T-cell (primary cell): ENCODE measurements at regions not wholly inside any gene's neighbourhood (a gene's known extent, or its start where the extent isn't known, plus 50 kb on each side); places are given as distances from the start of the nearest gene placed in this dataset.

Source experiments
- ATAC-seq, 4 experiments: fragments of 200-7000 bp in 3 of 4; fragments of 150-1000 bp in 1 of 4; cut with Tn5 transposase; replicated peaks in 1 of 4; 1 replicate in 3 of 4; 2 replicates in 1 of 4; pipeline ENCODE4 v1.10.0; 2021; ENCODE audit warnings: moderate library complexity in 3 of 4, mild to moderate bottlenecking in 2 of 4, moderate number of reproducible peaks in 1 of 4
- CTCF ChIA-PET, 2 donors: fragments of 300-600 bp; sonication (Branson Sonifier 250); formaldehyde crosslinking; loops; one replicate each; lab custom pipeline; 2022; ENCODE audit warnings: antibody characterized with exemption in 2 of 2; lab: Charles Lee
- POLR2A ChIA-PET, 2 donors: fragments of 300-600 bp; sonication (Branson Sonifier 250); formaldehyde crosslinking; loops; one replicate each; lab custom pipeline; 2022; ENCODE audit warnings: antibody characterized with exemption in 2 of 2; lab: Charles Lee
- DNase-seq, 35 experiments: peaks; one replicate each; pipeline versions ENCODE4 v3.0.0 to v3.0.0-alpha.2; 2013 to 2023
- H3K27ac ChIP-seq: one replicate; pipeline ENCODE4 v1.5.1; 2013; ENCODE audit warnings: low read length
- H3K27me3 ChIP-seq, 2 experiments: replicated peaks in 1 of 2; 1 replicate in 1 of 2; 2 replicates in 1 of 2; pipeline versions ENCODE4 v1.6.1 to v1.7.0; 2013; ENCODE audit warnings: low read length in 1 of 2, mixed read lengths in 1 of 2; ENCODE audit not compliant: control insufficient read depth in 2 of 2, insufficient read depth in 2 of 2; ENCODE audit errors: extremely low read depth in 1 of 2
- H3K36me3 ChIP-seq, 2 donors: 1 replicate in 1 of 2; 2 replicates in 1 of 2; pipeline versions ENCODE4 v1.6.1 to v1.7.0; 2013; ENCODE audit warnings: low read length in 1 of 2; ENCODE audit not compliant: control insufficient read depth in 2 of 2, insufficient read depth in 1 of 2; ENCODE audit errors: extremely low read depth in 1 of 2
- H3K4me1 ChIP-seq, 2 experiments: 1 replicate in 1 of 2; 2 replicates in 1 of 2; pipeline versions ENCODE4 v1.6.1 to v1.7.0; 2013; ENCODE audit warnings: low read length in 2 of 2, mixed read lengths in 1 of 2; ENCODE audit not compliant: insufficient read depth in 2 of 2, control insufficient read depth in 1 of 2; ENCODE audit errors: extremely low read depth in 1 of 2
- H3K4me3 ChIP-seq, 2 donors: 1 replicate in 1 of 2; 2 replicates in 1 of 2; pipeline versions ENCODE4 v1.5.1 to v1.7.0; 2013; ENCODE audit warnings: mild to moderate bottlenecking in 2 of 2, low read length in 1 of 2, moderate library complexity in 1 of 2; ENCODE audit not compliant: control insufficient read depth in 1 of 2; ENCODE audit errors: extremely low read depth in 1 of 2
- H3K9me3 ChIP-seq: 2 replicates; pipeline ENCODE4 v1.7.0; 2013
- H3K27ac Mint-ChIP-seq, 2 donors: one replicate each; pipeline ENCODE4 v1.8.0; 2020 to 2021; ENCODE audit warnings: mild to moderate bottlenecking in 2 of 2, mixed read lengths in 2 of 2
- H3K27me3 Mint-ChIP-seq, 2 donors: one replicate each; pipeline ENCODE4 v1.8.0; 2021 to 2022; ENCODE audit warnings: mixed read lengths in 2 of 2
- H3K36me3 Mint-ChIP-seq: one replicate; pipeline ENCODE4 v1.8.0; 2021; ENCODE audit warnings: mixed read lengths
- H3K4me1 Mint-ChIP-seq, 3 donors: one replicate each; pipeline ENCODE4 v1.8.0; 2020 to 2022; ENCODE audit warnings: mixed read lengths in 3 of 3, mild to moderate bottlenecking in 1 of 3
- H3K4me3 Mint-ChIP-seq, 3 donors: one replicate each; pipeline ENCODE4 v1.8.0; 2020 to 2022; ENCODE audit warnings: mild to moderate bottlenecking in 3 of 3, mixed read lengths in 3 of 3, moderate library complexity in 3 of 3
- H3K9me3 Mint-ChIP-seq, 3 donors: one replicate each; pipeline ENCODE4 v1.8.0; 2020 to 2022; ENCODE audit warnings: mixed read lengths in 3 of 3
- WGBS: methylation state at CpG from one replicate; pipeline ENCODE4 v1.1.5; 2013; ENCODE audit warnings: missing lambda C conversion rate; ENCODE audit not compliant: insufficient coverage; 5-methylcytosine and 5-hydroxymethylcytosine counted together

- no peak overlapping the region for H3K4me3 Mint-ChIP-seq
- CTCF ChIA-PET: no interaction called here
- H3K9me3 ChIP-seq: no peaks in the 10 kb centered on the region
- H3K4me3 ChIP-seq: no peak overlapping the region
- 88% methylated on average over 5 of the region's 9 CpGs for WGBS
- ATAC-seq: no peak
- no peaks in the 10 kb centered on the region for H3K36me3 ChIP-seq
- H3K27me3 Mint-ChIP-seq: peaks cover 0 to 2% of the 10 kb centered on the region in 2 donors
- H3K4me1 ChIP-seq: no peaks in the 10 kb centered on the region
- H3K27ac ChIP-seq: no peak overlapping the region
- no peaks in the 10 kb centered on the region for H3K4me1 Mint-ChIP-seq
- H3K27me3 ChIP-seq: peaks cover 0 to 2% of the 10 kb centered on the region in 2 experiments
- no peak overlapping the region for H3K27ac Mint-ChIP-seq
- no peak for DNase-seq
- POLR2A ChIA-PET: no interaction called here
- no peaks in the 10 kb centered on the region for H3K9me3 Mint-ChIP-seq
- H3K36me3 Mint-ChIP-seq: no peaks in the 10 kb centered on the region
These were observed 165.7 kb upstream of the AFDN start for GRCh38 chr6:167660944-167661551.

- Histone ChIP-seq H3K4me1 (no peaks in the 10 kb centered on the region), H3K36me3 (no peaks in the 10 kb centered on the region), H3K9me3 (no peaks in the 10 kb centered on the region), H3K4me3 (no peak overlapping the region), H3K27ac (no peak overlapping the region), H3K27me3 (peaks cover 0 to 2% of the 10 kb centered on the region in 2 experiments)
- no peak for ATAC-seq
- H3K27ac Mint-ChIP-seq: no peak overlapping the region
- no peaks in the 10 kb centered on the region for H3K36me3 Mint-ChIP-seq
- CTCF ChIA-PET: no interaction called here
- no peak overlapping the region for H3K4me3 Mint-ChIP-seq
- 70% methylated on average over 2 of the region's 8 CpGs for WGBS
- POLR2A ChIA-PET: no interaction called here
- peaks cover 0 to 3% of the 10 kb centered on the region in 2 donors for H3K27me3 Mint-ChIP-seq
- H3K9me3 Mint-ChIP-seq: no peaks in the 10 kb centered on the region
- H3K4me1 Mint-ChIP-seq: no peaks in the 10 kb centered on the region
- no peak for DNase-seq
These were observed 165.1 kb upstream of the AFDN start for GRCh38 chr6:167661552-167662044.

DNA sequence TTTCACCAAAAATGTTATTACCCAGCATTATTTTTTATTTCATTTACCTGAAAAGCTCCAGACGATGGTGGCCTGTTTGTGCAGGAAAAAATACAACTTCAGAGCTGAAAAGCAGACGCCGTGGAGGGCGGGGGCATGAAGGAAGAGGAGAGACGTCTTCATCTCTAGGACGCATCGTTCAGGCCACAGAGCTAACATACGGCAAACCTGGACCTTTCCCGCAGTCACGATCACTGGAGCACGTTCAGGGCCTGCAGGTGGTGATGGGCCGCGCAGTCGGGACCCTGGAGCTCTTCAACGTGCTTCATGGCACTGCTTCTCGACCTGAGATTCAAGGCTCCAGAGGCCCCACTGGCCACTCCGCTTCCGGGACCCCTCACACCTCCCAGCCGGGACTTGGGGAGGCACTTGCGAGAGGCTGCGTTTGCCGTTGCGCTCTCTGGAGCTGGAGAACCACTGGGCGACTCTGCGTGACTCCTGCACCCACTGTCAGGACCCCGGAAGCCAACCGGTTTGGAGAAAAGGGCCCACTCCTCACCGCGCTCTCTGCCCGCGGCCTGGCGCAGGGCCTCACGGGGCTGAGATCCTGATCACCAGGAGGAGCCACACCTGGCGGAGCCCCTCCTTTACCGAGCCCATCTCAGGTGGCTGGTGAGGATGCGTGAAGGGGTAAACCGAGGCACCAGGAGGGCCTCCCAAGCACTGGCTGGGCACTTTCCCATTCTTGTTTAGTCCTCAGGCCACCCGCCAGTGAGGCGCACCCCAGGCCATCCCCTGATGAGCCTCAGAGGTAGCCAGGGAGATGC, 164.4 kb upstream of the AFDN start:
- Mint-ChIP-seq H3K4me3 (no peak overlapping the region), H3K27ac (no peak overlapping the region), H3K9me3 (no peaks in the 10 kb centered on the region), H3K4me1 (no peaks in the 10 kb centered on the region), H3K27me3 (peaks cover 4 to 6% of the 10 kb centered on the region in 2 donors), H3K36me3 (no peaks in the 10 kb centered on the region)
- no peak overlapping the region for H3K27ac ChIP-seq
- ChIA-PET POLR2A (no interaction called here), CTCF (no interaction called here)
- no peak for ATAC-seq
- H3K9me3 ChIP-seq: no peaks in the 10 kb centered on the region
- 91% methylated on average over 38 of the region's 39 CpGs for WGBS
- no peak overlapping the region for H3K4me3 ChIP-seq
- no peaks in the 10 kb centered on the region for H3K4me1 ChIP-seq
- no peaks in the 10 kb centered on the region for H3K36me3 ChIP-seq
- H3K27me3 ChIP-seq: peaks cover 0 to 5% of the 10 kb centered on the region in 2 experiments
- DNase-seq: no peak

GRCh38 chr6:167662881-167663205, 163.9 kb upstream of the AFDN start:
- 78% methylated on average over 14 of the region's 14 CpGs for WGBS
- ChIA-PET CTCF (no interaction called here), POLR2A (no interaction called here)
- Histone ChIP-seq H3K4me3 (no peak overlapping the region), H3K36me3 (no peaks in the 10 kb centered on the region), H3K27me3 (peaks cover 0 to 5% of the 10 kb centered on the region in 2 experiments), H3K4me1 (no peaks in the 10 kb centered on the region), H3K9me3 (no peaks in the 10 kb centered on the region), H3K27ac (no peak overlapping the region)
- Mint-ChIP-seq H3K36me3 (no peaks in the 10 kb centered on the region), H3K27ac (no peak overlapping the region), H3K9me3 (no peaks in the 10 kb centered on the region), H3K27me3 (peaks cover 4 to 6% of the 10 kb centered on the region in 2 donors), H3K4me1 (no peaks in the 10 kb centered on the region), H3K4me3 (no peak overlapping the region)
- ATAC-seq: no peak
- no peak for DNase-seq

DNA sequence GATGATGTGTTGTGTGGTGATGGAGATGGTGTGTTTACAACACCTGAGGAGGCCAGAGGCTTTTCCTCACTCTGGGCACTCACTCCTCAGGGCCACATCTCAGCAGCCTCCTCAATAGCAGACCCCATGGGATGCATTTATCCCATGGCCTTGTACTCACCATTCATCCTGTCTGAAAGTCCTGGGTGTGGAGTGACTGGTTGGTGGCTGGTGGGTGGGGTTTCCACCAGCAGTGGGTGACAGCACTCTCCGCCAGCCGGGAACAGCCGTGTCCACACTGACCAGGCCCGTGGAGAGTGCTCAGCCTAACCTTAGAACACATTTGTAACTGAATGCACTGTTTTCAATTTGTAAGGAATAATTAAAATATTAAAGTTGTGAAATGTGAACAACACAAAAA, 163.4 kb upstream of the AFDN start:
- H3K9me3 Mint-ChIP-seq: no peaks in the 10 kb centered on the region
- WGBS: no CpG with 5 or more reads among the region's 4 CpGs
- H3K36me3 Mint-ChIP-seq: no peaks in the 10 kb centered on the region
- Histone ChIP-seq H3K27ac (no peak overlapping the region), H3K27me3 (peaks cover 0 to 5% of the 10 kb centered on the region in 2 experiments), H3K9me3 (no peaks in the 10 kb centered on the region), H3K4me1 (no peaks in the 10 kb centered on the region), H3K4me3 (no peak overlapping the region), H3K36me3 (no peaks in the 10 kb centered on the region)
- no peak for ATAC-seq
- H3K4me1 Mint-ChIP-seq: no peaks in the 10 kb centered on the region
- ChIA-PET POLR2A (no interaction called here), CTCF (no interaction called here)
- no peak overlapping the region for H3K4me3 Mint-ChIP-seq
- no peak for DNase-seq
- peaks cover 4 to 6% of the 10 kb centered on the region in 2 donors for H3K27me3 Mint-ChIP-seq
- H3K27ac Mint-ChIP-seq: no peak overlapping the region

DNA sequence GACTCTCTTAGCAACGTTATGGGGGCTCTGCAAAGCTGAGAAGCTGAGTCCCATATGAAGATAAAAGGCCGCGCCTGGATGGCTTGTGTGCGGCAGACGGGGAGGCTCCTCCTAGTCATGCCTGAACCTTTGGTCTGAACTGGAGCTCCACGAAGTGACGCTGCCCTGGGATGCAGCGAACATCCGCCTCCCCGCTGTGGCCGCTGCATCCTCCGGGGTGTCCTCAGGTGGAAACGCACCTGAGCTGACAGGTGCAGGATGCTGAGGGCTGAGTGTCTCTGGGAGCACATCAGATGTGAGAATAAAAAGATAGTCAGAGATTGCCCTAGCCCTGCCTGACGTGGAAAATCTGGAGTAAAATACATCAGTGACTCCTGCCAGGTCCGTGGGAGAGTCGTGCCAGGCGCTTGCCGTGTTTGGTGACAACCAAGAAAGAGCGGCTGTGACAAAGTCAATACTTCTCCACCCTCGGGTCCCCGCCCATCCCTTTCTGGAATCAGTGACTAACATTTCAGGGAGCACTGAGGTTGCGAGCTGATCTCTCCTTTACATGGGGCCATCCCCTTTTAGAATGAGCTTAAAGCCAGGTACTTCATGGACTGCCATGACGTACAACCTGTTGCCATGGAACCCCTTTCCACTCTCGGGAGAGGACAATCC, 162.8 kb upstream of the AFDN start:
- WGBS: 83% methylated on average over 24 of the region's 24 CpGs
- H3K36me3 ChIP-seq: no peaks in the 10 kb centered on the region
- no peak overlapping the region for H3K27ac ChIP-seq
- CTCF ChIA-PET: no interaction called here
- H3K27me3 ChIP-seq: peaks cover 0 to 5% of the 10 kb centered on the region in 2 experiments
- no peaks in the 10 kb centered on the region for H3K36me3 Mint-ChIP-seq
- H3K4me3 Mint-ChIP-seq: no peak overlapping the region
- no peak overlapping the region for H3K27ac Mint-ChIP-seq
- H3K9me3 ChIP-seq: no peaks in the 10 kb centered on the region
- ATAC-seq: no peak
- no peaks in the 10 kb centered on the region for H3K4me1 ChIP-seq
- POLR2A ChIA-PET: no interaction called here
- no peak overlapping the region for H3K4me3 ChIP-seq
- H3K9me3 Mint-ChIP-seq: no peaks in the 10 kb centered on the region
- no peak for DNase-seq
- H3K4me1 Mint-ChIP-seq: no peaks in the 10 kb centered on the region
- peaks cover 4 to 6% of the 10 kb centered on the region in 2 donors for H3K27me3 Mint-ChIP-seq
